Activated CD8-positive, alpha-beta memory T cell treated with anti-CD3 and anti-CD28 coated beads, Interleukin-2, amount 10 ng/mL, durations not matched to agents 7 days and 5 days (primary cell): ENCODE measurements at regions not wholly inside any gene's neighbourhood (a gene's known extent, or its start where the extent isn't known, plus 50 kb on each side); places are given as distances from the start of the nearest gene placed in this dataset.

Experiments
- ATAC-seq: fragments of 150-1000 bp; cut with Tn5 transposase; one replicate; pipeline ENCODE4 v1.10.0; 2021; ENCODE audit warnings: moderate library complexity
- CTCF ChIA-PET: fragments of 350-600 bp; sonication (Branson Sonifier 250); formaldehyde crosslinking; loops from one replicate; lab custom pipeline; 2021; ENCODE audit warnings: antibody characterized with exemption; lab: Charles Lee
- DNase-seq: peaks from one replicate; pipeline ENCODE4 v3.0.0-alpha.2; 2020
- H3K27ac Mint-ChIP-seq: one replicate; pipeline ENCODE4 v1.8.0; 2021; ENCODE audit warnings: mild to moderate bottlenecking, mixed read lengths
- H3K27me3 Mint-ChIP-seq: one replicate; pipeline ENCODE4 v1.8.0; 2021; ENCODE audit warnings: mixed read lengths
- H3K36me3 Mint-ChIP-seq: one replicate; pipeline ENCODE4 v1.8.0; 2021; ENCODE audit warnings: mild to moderate bottlenecking, mixed read lengths
- H3K4me1 Mint-ChIP-seq: one replicate; pipeline ENCODE4 v1.8.0; 2021; ENCODE audit warnings: mixed read lengths
- H3K4me3 Mint-ChIP-seq: one replicate; pipeline ENCODE4 v1.8.0; 2021; ENCODE audit warnings: mild to moderate bottlenecking, moderate library complexity, mixed read lengths
- H3K9me3 Mint-ChIP-seq: one replicate; pipeline ENCODE4 v1.8.0; 2022; ENCODE audit warnings: low read depth, mixed read lengths

DNA sequence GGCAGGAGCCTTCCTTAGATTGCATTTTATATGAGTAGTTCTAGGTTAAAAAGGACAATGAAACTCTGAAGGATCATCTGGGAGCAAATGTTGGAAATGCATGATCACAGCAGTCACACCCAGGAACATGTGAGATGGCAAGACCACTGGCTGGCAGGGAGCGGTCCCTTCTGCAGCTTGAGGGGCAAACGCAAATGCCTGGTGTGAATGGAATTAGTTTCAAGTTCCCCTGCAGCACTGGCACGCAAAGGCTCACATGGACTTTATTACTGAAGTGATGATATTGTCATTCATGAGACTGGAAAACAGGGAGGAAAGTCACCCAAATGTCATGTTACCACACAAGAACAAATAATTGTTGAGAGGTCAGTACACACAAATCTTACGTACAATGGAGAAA is 223.3 kb downstream of the FBXO15 start:
- CTCF ChIA-PET: no interaction called here
- Mint-ChIP-seq H3K9me3 (no peaks in the 10 kb centered on the region), H3K4me1 (no peaks in the 10 kb centered on the region), H3K27me3 (no peaks in the 10 kb centered on the region), H3K36me3 (no peaks in the 10 kb centered on the region), H3K27ac (no peak overlapping the region), H3K4me3 (no peak overlapping the region)
- DNase-seq (no peak), ATAC-seq (no peak)

DNA sequence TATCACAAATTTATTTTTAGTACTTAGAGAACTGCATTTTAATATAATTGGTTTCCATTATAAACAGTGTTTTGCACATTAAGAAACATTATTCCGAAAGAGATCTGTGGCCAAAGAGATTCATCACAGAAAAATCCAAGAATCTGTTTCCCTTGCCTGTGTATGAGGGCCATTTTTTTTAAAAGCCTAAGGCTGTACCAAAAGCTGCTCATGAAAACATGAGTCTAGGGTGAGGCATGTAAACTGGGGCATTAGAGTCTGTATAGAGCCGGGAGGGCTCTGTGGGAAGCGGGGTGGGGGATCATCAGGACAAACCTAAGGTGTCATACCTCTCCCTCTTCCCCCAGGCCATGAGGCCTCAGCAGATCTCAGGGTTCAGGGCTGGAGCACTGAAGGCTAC is 223.8 kb downstream of the FBXO15 start:
- no peaks in the 10 kb centered on the region for H3K27me3 Mint-ChIP-seq
- H3K4me1 Mint-ChIP-seq: no peaks in the 10 kb centered on the region
- H3K27ac Mint-ChIP-seq: no peak overlapping the region
- ATAC-seq: no peak
- no peak for DNase-seq
- no peak overlapping the region for H3K4me3 Mint-ChIP-seq
- CTCF ChIA-PET: no interaction called here
- H3K36me3 Mint-ChIP-seq: no peaks in the 10 kb centered on the region
- no peaks in the 10 kb centered on the region for H3K9me3 Mint-ChIP-seq

DNA sequence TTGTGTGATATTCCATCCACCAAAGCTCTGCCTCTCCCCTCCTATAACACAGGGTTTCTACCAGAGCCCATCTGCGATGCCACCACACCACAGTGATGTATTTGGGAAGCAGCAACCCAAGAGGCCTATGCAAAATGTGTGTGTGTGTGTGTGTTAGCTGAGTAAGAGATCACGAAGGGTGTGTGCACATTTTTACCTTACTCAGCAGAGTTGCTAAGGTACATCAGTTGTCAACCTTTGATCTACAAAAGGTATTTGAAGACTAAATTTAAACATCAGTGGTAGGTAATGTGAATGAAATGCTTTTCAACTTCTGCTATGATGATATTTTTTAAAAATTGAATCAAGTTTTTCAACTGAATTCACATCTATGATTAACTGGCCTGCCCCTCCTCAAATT is 227.6 kb downstream of the FBXO15 start:
- no peaks in the 10 kb centered on the region for H3K9me3 Mint-ChIP-seq
- no peaks in the 10 kb centered on the region for H3K4me1 Mint-ChIP-seq
- ATAC-seq (no peak), DNase-seq (no peak)
- CTCF ChIA-PET: no interaction called here
- H3K27me3 Mint-ChIP-seq: no peaks in the 10 kb centered on the region
- H3K4me3 Mint-ChIP-seq: no peak overlapping the region
- H3K36me3 Mint-ChIP-seq: no peaks in the 10 kb centered on the region
- H3K27ac Mint-ChIP-seq: no peak overlapping the region

DNA sequence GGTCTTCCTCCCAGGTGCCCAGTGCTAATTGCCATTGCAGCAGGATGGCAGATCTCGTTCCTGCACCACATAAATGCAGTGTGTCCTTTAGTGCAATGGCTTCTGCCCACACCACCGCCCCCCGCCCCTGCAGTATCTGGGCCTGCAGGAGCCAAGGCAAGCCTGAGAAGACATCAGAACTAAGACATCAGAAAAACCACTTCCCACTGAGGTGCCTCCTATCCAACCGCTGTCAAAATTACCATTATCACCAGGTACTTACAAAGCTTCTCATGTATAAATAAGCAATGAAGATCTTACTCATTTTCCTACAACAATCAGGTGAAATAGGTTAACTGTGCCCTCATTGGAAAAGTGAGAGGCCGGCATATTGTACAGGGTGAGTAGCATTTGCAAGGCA is 228.8 kb downstream of the FBXO15 start:
- Mint-ChIP-seq H3K9me3 (no peaks in the 10 kb centered on the region), H3K4me1 (no peaks in the 10 kb centered on the region), H3K4me3 (no peak overlapping the region), H3K27ac (no peak overlapping the region), H3K27me3 (no peaks in the 10 kb centered on the region), H3K36me3 (no peaks in the 10 kb centered on the region)
- CTCF ChIA-PET: no interaction called here
- ATAC-seq (no peak), DNase-seq (no peak)

DNA sequence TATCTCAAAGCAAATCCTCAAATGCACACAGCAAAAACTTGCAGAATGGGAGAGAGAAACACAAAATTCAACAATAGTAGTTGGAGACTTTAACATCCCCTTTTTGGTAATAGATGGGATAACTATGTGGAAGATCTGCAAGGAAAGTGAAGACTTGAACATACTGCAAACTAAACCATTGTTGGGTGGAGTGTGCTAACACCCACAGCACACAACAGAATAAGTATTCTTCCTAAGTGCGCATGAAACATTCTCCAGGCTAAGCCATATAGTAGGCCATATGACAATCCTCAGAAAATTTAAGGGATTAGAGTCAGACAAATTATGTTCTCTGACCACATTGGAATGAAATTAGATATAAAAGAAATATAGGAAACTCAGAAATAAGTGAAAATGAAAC is 230.6 kb downstream of the FBXO15 start:
- H3K27ac Mint-ChIP-seq: no peak overlapping the region
- H3K4me1 Mint-ChIP-seq: no peaks in the 10 kb centered on the region
- H3K27me3 Mint-ChIP-seq: no peaks in the 10 kb centered on the region
- no peak overlapping the region for H3K4me3 Mint-ChIP-seq
- CTCF ChIA-PET: no interaction called here
- no peaks in the 10 kb centered on the region for H3K36me3 Mint-ChIP-seq
- ATAC-seq: no peak
- DNase-seq: no peak
- no peaks in the 10 kb centered on the region for H3K9me3 Mint-ChIP-seq

DNA sequence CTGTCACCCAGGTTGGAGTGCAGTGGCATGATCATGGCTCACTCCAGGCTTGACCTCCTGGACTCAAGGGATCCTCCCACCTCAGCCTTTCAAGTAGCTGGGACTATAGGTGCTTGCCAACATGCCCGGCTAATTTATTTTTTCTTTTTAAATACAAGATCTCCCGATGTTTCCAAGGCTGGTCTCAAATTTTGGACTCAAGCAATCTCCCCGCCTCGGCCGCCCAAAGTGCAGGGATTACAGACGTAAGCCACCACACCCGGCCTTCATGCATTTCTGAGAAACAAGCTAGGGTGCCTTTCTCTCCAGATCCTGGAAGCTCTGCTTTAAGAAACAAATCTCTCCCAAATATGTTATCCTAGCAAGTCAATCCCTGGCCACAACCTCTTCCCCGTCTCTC is 234.1 kb downstream of the FBXO15 start:
- Mint-ChIP-seq H3K27ac (no peak overlapping the region), H3K4me3 (no peak overlapping the region), H3K36me3 (no peaks in the 10 kb centered on the region), H3K27me3 (no peaks in the 10 kb centered on the region), H3K4me1 (no peaks in the 10 kb centered on the region), H3K9me3 (no peaks in the 10 kb centered on the region)
- ATAC-seq: no peak
- CTCF ChIA-PET: no interaction called here
- DNase-seq: no peak

DNA sequence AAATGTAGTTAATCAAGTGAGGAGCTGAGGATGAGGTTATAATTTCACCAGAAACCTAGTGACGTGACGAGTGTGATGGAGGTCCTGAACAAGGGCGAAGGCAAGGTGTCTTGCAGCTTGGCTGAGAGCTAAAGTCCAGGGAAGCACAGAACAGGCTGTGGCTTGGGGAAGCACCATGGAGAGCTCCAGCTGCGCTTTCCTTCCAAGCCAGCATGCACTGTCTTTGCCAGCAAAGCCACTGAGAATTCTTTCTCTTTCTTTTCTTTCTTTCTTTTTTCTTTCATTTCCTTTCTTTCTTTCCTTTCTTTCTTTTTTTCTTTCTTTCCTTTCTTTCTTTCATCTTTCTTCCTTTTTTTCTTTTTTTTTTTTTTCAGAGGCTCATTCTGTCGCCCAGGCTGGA is 239.3 kb downstream of the FBXO15 start:
- no peaks in the 10 kb centered on the region for H3K4me1 Mint-ChIP-seq
- no peak for DNase-seq
- no peak for ATAC-seq
- no peak overlapping the region for H3K4me3 Mint-ChIP-seq
- no peaks in the 10 kb centered on the region for H3K36me3 Mint-ChIP-seq
- H3K27ac Mint-ChIP-seq: no peak overlapping the region
- CTCF ChIA-PET: no interaction called here
- H3K27me3 Mint-ChIP-seq: peaks cover 5% of the 10 kb centered on the region
- no peaks in the 10 kb centered on the region for H3K9me3 Mint-ChIP-seq

DNA sequence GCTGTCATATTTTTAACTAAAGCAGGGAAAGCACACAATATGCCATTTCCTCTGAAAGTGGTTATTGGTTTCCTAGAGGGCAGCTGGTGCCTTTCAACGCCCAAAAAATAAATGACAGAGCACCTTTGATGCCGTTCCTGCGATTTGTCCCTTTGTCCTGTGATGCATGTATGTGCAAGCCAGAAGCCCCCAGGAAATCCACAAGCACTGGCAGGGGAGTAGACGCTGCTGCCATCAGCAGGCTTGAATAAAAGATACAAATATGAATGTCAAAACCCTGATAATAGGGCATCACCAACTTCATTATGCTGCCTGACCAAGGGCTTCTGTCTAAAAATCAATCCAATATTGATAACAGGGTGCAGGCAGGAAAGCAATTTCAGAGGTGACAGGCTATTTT is 246.1 kb downstream of the FBXO15 start:
- Mint-ChIP-seq H3K27me3 (peaks cover 4% of the 10 kb centered on the region), H3K4me1 (no peaks in the 10 kb centered on the region), H3K4me3 (no peak overlapping the region), H3K36me3 (no peaks in the 10 kb centered on the region), H3K9me3 (no peaks in the 10 kb centered on the region), H3K27ac (no peak overlapping the region)
- CTCF ChIA-PET: no interaction called here
- no peak for DNase-seq
- no peak for ATAC-seq

DNA sequence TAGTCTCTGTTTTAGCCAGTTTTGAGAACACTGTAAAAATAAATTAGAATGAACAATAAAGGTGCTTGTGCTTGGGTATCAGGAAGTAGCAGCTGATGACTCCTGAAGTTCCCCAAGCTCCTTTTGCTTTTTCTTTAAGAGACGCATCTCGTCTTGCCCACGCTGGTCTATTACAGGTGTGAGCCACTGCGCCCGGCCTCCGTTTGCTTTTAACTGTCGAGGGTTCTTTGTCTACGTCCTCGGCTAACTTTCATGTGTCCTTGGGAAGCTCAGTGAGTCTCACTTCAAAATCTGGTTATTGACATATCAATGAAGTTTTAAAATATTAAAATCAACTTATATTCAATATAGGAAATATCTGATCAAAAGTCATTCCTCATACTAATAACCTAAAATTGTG is 246.5 kb downstream of the FBXO15 start:
- CTCF ChIA-PET: no interaction called here
- ATAC-seq (no peak), DNase-seq (no peak)
- Mint-ChIP-seq H3K9me3 (no peaks in the 10 kb centered on the region), H3K4me3 (no peak overlapping the region), H3K27me3 (peaks cover under 1% of the 10 kb centered on the region), H3K36me3 (no peaks in the 10 kb centered on the region), H3K4me1 (no peaks in the 10 kb centered on the region), H3K27ac (no peak overlapping the region)

DNA sequence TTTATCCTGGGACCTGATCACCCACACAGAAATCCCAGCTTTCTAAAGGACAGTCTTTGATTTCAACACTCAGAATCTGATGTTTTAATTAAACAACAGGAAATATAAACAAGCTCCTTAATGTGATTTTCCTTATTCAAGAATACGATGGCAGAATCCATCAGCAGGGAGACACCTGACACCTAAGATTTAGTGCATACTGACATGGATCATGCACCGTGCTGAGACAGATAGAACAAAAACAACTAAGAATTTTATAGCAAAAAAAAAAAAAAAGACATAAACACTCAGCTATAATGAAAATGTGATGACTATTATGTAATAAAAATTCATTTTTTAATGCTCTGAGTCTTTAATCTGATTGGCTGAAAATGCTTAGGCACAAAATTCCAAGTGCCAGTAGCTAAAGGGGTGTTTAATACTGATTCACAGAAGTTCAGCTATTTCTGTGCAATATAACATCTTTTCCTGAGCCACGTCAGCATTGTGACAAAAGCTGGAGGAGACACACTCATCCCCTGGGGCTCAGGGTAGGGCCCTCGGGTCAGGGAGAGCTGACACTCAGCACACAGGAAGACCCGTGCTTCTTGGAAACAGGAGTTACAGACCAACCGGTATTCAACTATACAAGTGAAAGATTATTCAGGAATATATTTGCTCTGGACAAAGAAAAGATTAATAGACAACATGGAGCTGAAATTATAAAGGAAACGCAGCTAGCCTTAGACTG is 247.4 kb downstream of the FBXO15 start:
- no peak overlapping the region for H3K4me3 Mint-ChIP-seq
- DNase-seq: no peak

DNA sequence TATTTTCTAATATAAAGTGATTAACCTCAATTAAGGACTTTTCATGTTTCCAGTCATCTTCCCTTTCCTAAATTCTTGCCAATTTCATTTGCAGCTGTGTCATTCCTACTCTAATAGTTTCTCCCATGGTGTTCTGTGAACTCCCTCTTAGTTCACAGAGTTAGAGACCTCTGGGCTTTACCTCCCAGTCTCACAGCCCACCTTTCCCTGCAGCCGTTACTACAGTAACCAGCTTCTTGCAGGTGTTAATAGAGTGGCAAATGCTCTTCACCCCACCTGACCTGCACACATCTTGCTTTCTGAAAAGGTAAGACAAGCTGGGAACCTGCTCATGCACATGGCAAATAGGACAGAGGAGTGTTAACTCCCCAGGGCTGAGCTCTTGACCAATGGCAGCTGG is 250.1 kb downstream of the FBXO15 start:
- Mint-ChIP-seq H3K4me1 (no peaks in the 10 kb centered on the region), H3K27ac (no peak overlapping the region), H3K4me3 (no peak overlapping the region), H3K9me3 (no peaks in the 10 kb centered on the region), H3K36me3 (no peaks in the 10 kb centered on the region), H3K27me3 (no peaks in the 10 kb centered on the region)
- DNase-seq (no peak), ATAC-seq (no peak)
- CTCF ChIA-PET: no interaction called here

More for the DNA sequence above, 247.4 kb downstream of the FBXO15 start:
- Mint-ChIP-seq H3K36me3 (no peaks in the 10 kb centered on the region), H3K4me1 (no peaks in the 10 kb centered on the region), H3K27me3 (no peaks in the 10 kb centered on the region), H3K9me3 (no peaks in the 10 kb centered on the region), H3K27ac (no peak overlapping the region)
- CTCF ChIA-PET: interaction anchor here (0.6 kb wide), 1 partner anchor 18 kb away, joined by 3 read pairs; no protein-coding TSS in a partner anchor
- no peak for ATAC-seq

DNA sequence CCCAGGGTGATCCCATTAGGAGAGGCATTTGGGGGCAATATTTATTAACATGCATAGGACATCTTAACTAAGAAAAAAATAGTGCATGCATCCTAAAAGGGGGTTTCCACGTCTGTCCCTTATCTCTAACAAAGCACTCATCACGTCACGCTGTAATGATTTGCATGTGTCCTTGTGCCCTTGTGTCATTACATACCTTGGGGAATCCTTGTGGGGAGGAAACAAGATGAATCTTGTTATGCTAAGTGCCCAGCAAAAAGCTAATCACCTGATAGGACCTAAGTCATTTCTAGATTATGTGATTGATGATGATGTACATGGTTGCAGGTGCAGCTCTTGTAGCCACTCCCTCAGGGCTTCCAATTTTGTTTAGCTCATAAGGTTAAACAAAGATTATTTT is 250.9 kb downstream of the FBXO15 start:
- H3K4me3 Mint-ChIP-seq: no peak overlapping the region
- H3K36me3 Mint-ChIP-seq: no peaks in the 10 kb centered on the region
- no peaks in the 10 kb centered on the region for H3K4me1 Mint-ChIP-seq
- DNase-seq (no peak), ATAC-seq (no peak)
- CTCF ChIA-PET: no interaction called here
- H3K9me3 Mint-ChIP-seq: no peaks in the 10 kb centered on the region
- no peak overlapping the region for H3K27ac Mint-ChIP-seq
- H3K27me3 Mint-ChIP-seq: no peaks in the 10 kb centered on the region

DNA sequence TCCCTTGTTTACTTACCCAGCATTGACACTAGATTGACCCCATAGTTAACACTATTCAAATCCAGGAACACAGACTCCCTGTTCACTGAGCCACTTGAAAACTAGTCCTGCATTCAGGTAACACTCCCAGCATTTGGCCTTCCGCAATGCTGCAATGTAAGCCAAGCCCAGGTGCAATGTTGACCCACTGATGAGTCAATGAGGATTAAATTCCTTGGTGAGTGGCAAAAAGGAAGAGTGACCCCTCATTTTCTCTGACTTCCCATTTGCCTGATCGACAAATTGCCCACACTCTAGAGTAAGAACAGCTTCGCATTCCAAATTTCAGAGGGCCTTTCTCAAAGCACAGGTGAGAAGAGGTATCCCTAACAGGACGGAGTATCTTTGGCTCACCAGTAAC is 251.9 kb downstream of the FBXO15 start:
- H3K27me3 Mint-ChIP-seq: no peaks in the 10 kb centered on the region
- no peak for DNase-seq
- ATAC-seq: no peak
- H3K9me3 Mint-ChIP-seq: no peaks in the 10 kb centered on the region
- H3K4me1 Mint-ChIP-seq: no peaks in the 10 kb centered on the region
- CTCF ChIA-PET: no interaction called here
- no peaks in the 10 kb centered on the region for H3K36me3 Mint-ChIP-seq
- H3K27ac Mint-ChIP-seq: no peak overlapping the region
- no peak overlapping the region for H3K4me3 Mint-ChIP-seq

DNA sequence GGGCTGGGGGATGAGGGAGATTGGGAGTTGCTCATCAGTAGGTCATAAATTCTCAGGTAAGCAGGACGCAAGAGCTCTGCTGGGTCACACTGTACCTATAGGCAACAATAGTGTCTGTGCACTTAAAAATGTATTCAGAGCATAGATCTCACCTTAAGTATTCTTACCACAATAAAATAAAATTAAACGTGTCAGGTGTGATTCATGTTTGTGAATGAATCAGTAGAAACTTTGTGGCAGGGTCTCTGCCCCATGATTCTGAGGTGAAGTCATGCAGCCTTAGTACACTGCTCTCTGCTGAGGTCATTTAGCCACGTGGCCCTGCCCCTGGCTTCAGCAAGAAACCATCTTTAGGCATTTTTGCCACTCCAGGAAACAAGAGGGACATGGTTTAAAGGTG is 253.8 kb downstream of the FBXO15 start:
- no peaks in the 10 kb centered on the region for H3K27me3 Mint-ChIP-seq
- ATAC-seq (no peak), DNase-seq (no peak)
- CTCF ChIA-PET: no interaction called here
- H3K27ac Mint-ChIP-seq: no peak overlapping the region
- no peak overlapping the region for H3K4me3 Mint-ChIP-seq
- no peaks in the 10 kb centered on the region for H3K4me1 Mint-ChIP-seq
- H3K36me3 Mint-ChIP-seq: no peaks in the 10 kb centered on the region
- no peaks in the 10 kb centered on the region for H3K9me3 Mint-ChIP-seq
